ENCODE measurements at regions not wholly inside any gene's neighbourhood (a gene's known extent, or its start where the extent isn't known, plus 50 kb on each side); places are given as distances from the start of the nearest gene placed in this dataset.

DNA sequence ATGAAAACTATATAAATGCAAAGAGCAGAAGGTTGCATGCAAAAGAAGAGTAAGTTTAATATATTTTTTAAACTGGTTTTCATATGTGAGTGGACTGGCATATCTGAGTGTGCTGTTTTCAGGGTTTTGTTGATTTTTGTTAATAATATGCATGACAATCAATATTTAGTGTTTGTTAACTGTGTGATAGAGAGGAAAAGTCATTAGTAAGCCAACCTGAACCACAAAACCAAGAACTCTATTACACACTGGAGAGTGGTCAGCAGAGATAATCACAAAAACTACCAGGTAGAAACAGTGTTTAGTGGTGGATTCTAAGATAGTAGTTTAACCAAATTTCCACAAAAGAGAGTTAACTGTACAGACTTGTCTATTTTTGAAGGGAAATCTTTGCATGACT is 396.9 kb downstream of the GASK1B start:
- H3K4me1 ChIP-seq (ENCODE audit: control extremely low read depth in 1 of 4, control insufficient read depth in 4 of 4, insufficient read depth in 4 of 4, low read length in 3 of 4), result no peaks in the 10 kb centered on the region
- no peaks in the 10 kb centered on the region for H3K27me3 ChIP-seq (replicated peaks in 2 of 5; ENCODE audit: control insufficient read depth in 4 of 5, insufficient read depth in 5 of 5, low read length in 4 of 5)
- H3K9me3 ChIP-seq (ENCODE audit: control extremely low read depth in 1 of 5, control insufficient read depth in 4 of 5, insufficient read depth in 2 of 5, low read depth in 1 of 5, low read length in 4 of 5), result no peaks in the 10 kb centered on the region
- CTCF ChIA-PET, result no interaction called here
- POLR2A ChIA-PET, result no interaction called here
- H3K4me3 ChIP-seq (ENCODE audit: control insufficient read depth in 1 of 7, extremely low read depth in 1 of 7, insufficient read depth in 4 of 7, low read depth in 2 of 7, low read length in 6 of 7), result no peak overlapping the region
- H3K36me3 ChIP-seq (ENCODE audit: control insufficient read depth in 4 of 4, insufficient read depth in 4 of 4, low read length in 3 of 4), result no peaks in the 10 kb centered on the region
- H3K27ac ChIP-seq (ENCODE audit: insufficient read depth in 1 of 2, low read depth in 1 of 2, low read length in 2 of 2, poor library complexity in 1 of 2, severe bottlenecking in 2 of 2), result no peak overlapping the region
- no peak for DNase-seq

DNA sequence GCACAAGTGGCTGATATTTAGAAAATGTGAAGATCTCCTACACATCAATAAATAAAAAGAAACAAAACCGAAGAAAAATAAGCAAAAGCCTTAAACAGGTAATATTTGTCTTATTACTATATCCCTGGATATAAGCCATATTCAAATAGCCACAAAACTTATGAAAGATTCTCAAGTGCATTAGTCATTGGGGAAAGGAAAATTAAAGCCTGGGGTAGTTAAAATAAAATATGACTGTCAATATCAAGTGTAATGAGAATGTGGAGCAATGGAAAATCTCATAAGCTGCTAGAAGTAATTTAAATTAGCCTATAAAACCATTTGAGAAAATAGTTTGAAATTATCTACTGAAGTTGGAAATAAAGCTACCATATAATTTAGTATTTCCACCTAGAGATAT is 399.9 kb downstream of the GASK1B start:
- H3K9me3 ChIP-seq (ENCODE audit: control extremely low read depth in 1 of 5, control insufficient read depth in 4 of 5, insufficient read depth in 2 of 5, low read depth in 1 of 5, low read length in 4 of 5), result no peaks in the 10 kb centered on the region
- no peak overlapping the region for H3K27ac ChIP-seq (ENCODE audit: insufficient read depth in 1 of 2, low read depth in 1 of 2, low read length in 2 of 2, poor library complexity in 1 of 2, severe bottlenecking in 2 of 2)
- H3K27me3 ChIP-seq (replicated peaks in 2 of 5; ENCODE audit: control insufficient read depth in 4 of 5, insufficient read depth in 5 of 5, low read length in 4 of 5), result no peaks in the 10 kb centered on the region
- no peaks in the 10 kb centered on the region for H3K4me1 ChIP-seq (ENCODE audit: control extremely low read depth in 1 of 4, control insufficient read depth in 4 of 4, insufficient read depth in 4 of 4, low read length in 3 of 4)
- H3K36me3 ChIP-seq (ENCODE audit: control insufficient read depth in 4 of 4, insufficient read depth in 4 of 4, low read length in 3 of 4), result no peaks in the 10 kb centered on the region
- DNase-seq, result no peak
- CTCF ChIA-PET, result no interaction called here
- POLR2A ChIA-PET, result no interaction called here
- H3K4me3 ChIP-seq (ENCODE audit: control insufficient read depth in 1 of 7, extremely low read depth in 1 of 7, insufficient read depth in 4 of 7, low read depth in 2 of 7, low read length in 6 of 7), result no peak overlapping the region
- WGBS (ENCODE audit: insufficient coverage), result no CpG with 5 or more reads among the region's 1 CpG

DNA sequence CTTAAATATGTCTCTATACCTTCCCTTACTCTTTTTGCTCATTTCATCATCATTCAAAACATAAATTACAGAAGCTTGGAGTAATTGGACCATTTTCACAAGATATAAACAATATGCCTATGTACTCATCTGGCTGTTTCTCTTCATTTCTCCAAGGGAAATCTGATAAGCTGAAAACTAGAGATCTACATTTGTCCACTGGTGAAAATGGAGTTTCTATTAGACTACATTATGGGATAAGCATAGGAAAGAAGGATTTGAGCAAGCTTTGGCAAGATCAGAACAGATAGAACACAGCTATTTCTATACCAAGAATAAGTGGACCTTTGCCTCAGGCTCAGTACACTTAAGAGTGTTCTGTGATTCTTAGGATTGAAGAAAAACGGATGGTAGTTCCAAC is 404.4 kb downstream of the GASK1B start:
- DNase-seq, result no peak
- ChIA-PET CTCF (no interaction called here), POLR2A (no interaction called here)
- no CpG with 5 or more reads among the region's 1 CpG for WGBS (ENCODE audit: insufficient coverage)
- Histone ChIP-seq H3K9me3 (ENCODE audit: control extremely low read depth in 1 of 5, control insufficient read depth in 4 of 5, insufficient read depth in 2 of 5, low read depth in 1 of 5, low read length in 4 of 5) (no peaks in the 10 kb centered on the region), H3K4me3 (ENCODE audit: control insufficient read depth in 1 of 7, extremely low read depth in 1 of 7, insufficient read depth in 4 of 7, low read depth in 2 of 7, low read length in 6 of 7) (no peak overlapping the region), H3K4me1 (ENCODE audit: control extremely low read depth in 1 of 4, control insufficient read depth in 4 of 4, insufficient read depth in 4 of 4, low read length in 3 of 4) (no peaks in the 10 kb centered on the region), H3K27ac (ENCODE audit: insufficient read depth in 1 of 2, low read depth in 1 of 2, low read length in 2 of 2, poor library complexity in 1 of 2, severe bottlenecking in 2 of 2) (no peak overlapping the region), H3K27me3 (replicated peaks in 2 of 5; ENCODE audit: control insufficient read depth in 4 of 5, insufficient read depth in 5 of 5, low read length in 4 of 5) (no peaks in the 10 kb centered on the region), H3K36me3 (ENCODE audit: control insufficient read depth in 4 of 4, insufficient read depth in 4 of 4, low read length in 3 of 4) (no peaks in the 10 kb centered on the region)

DNA sequence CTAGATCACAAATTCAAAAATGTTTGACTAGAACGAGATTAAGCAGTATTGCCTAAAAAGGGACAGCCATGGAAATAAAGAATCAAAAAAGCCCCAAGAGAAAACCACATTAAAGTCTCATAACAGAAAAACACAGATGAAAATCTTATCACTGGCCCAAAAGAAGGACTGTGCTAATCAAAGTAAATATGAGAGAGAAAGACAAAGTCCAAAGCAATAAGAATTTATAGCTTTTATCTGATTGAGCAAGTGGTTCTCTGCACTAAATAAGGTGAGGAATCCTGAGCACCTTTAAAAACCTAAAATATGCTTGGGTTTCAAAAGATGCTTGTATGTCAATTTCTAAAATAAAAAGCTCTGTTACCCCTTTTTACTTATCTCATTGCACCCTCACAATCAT is 409.3 kb downstream of the GASK1B start:
- H3K4me1 ChIP-seq (ENCODE audit: control extremely low read depth in 1 of 4, control insufficient read depth in 4 of 4, insufficient read depth in 4 of 4, low read length in 3 of 4), result no peaks in the 10 kb centered on the region
- no peak overlapping the region for H3K4me3 ChIP-seq (ENCODE audit: control insufficient read depth in 1 of 7, extremely low read depth in 1 of 7, insufficient read depth in 4 of 7, low read depth in 2 of 7, low read length in 6 of 7)
- no peaks in the 10 kb centered on the region for H3K9me3 ChIP-seq (ENCODE audit: control extremely low read depth in 1 of 5, control insufficient read depth in 4 of 5, insufficient read depth in 2 of 5, low read depth in 1 of 5, low read length in 4 of 5)
- POLR2A ChIA-PET, result no interaction called here
- WGBS (ENCODE audit: insufficient coverage), result no CpG with 5 or more reads among the region's 1 CpG
- no peaks in the 10 kb centered on the region for H3K36me3 ChIP-seq (ENCODE audit: control insufficient read depth in 4 of 4, insufficient read depth in 4 of 4, low read length in 3 of 4)
- H3K27ac ChIP-seq (ENCODE audit: insufficient read depth in 1 of 2, low read depth in 1 of 2, low read length in 2 of 2, poor library complexity in 1 of 2, severe bottlenecking in 2 of 2), result no peak overlapping the region
- DNase-seq, result no peak
- CTCF ChIA-PET, result no interaction called here
- H3K27me3 ChIP-seq (replicated peaks in 2 of 5; ENCODE audit: control insufficient read depth in 4 of 5, insufficient read depth in 5 of 5, low read length in 4 of 5), result no peaks in the 10 kb centered on the region

DNA sequence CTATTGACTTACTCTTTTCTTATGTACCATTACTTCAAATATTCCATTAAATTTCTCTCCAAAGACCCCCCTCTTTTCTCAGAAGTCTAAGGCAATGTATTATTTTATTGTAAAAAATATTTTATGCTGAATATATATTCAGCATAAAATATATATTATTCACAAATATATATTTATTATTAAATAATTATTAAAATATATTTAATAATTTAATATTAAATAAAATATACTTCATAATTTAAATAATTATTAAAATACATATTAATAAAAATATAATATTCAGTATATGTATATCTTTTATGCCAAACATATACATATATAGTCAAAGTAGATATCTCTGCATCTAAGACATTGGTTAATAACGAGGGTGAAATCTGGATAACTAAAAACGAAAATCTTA is 418.4 kb downstream of the GASK1B start:
- Histone ChIP-seq H3K4me3 (ENCODE audit: control insufficient read depth in 1 of 7, extremely low read depth in 1 of 7, insufficient read depth in 4 of 7, low read depth in 2 of 7, low read length in 6 of 7) (no peak overlapping the region), H3K27me3 (replicated peaks in 2 of 5; ENCODE audit: control insufficient read depth in 4 of 5, insufficient read depth in 5 of 5, low read length in 4 of 5) (no peaks in the 10 kb centered on the region), H3K27ac (ENCODE audit: insufficient read depth in 1 of 2, low read depth in 1 of 2, low read length in 2 of 2, poor library complexity in 1 of 2, severe bottlenecking in 2 of 2) (no peak overlapping the region), H3K9me3 (ENCODE audit: control extremely low read depth in 1 of 5, control insufficient read depth in 4 of 5, insufficient read depth in 2 of 5, low read depth in 1 of 5, low read length in 4 of 5) (no peaks in the 10 kb centered on the region), H3K4me1 (ENCODE audit: control extremely low read depth in 1 of 4, control insufficient read depth in 4 of 4, insufficient read depth in 4 of 4, low read length in 3 of 4) (no peaks in the 10 kb centered on the region), H3K36me3 (ENCODE audit: control insufficient read depth in 4 of 4, insufficient read depth in 4 of 4, low read length in 3 of 4) (no peaks in the 10 kb centered on the region)
- no peak for DNase-seq
- ChIA-PET CTCF (interaction anchor here (0.7 kb wide), 1 partner anchor 27 kb away, joined by 3 read pairs; no protein-coding TSS in a partner anchor), POLR2A (no interaction called here)
- WGBS (ENCODE audit: insufficient coverage), result no CpG with 5 or more reads among the region's 2 CpGs

DNA sequence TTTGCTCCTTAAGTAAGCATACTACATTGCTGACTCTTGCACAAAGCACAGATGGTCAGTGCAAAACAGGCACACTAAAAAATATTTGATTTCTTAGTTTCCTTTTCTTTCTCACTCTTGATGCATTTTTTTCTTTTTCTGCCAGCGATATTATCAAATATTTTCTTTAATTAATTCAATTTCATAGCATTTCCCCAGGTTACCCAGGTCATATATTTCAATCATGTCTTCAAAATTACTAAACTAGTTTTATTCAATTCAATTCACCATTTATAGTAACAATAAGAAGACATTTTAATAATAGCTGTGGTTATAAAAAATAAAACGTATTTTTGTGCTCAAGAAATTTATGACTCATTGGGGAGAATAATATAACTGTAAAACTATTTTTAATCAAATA is 421.2 kb downstream of the GASK1B start:
- Histone ChIP-seq H3K27me3 (replicated peaks in 2 of 5; ENCODE audit: control insufficient read depth in 4 of 5, insufficient read depth in 5 of 5, low read length in 4 of 5) (no peaks in the 10 kb centered on the region), H3K9me3 (ENCODE audit: control extremely low read depth in 1 of 5, control insufficient read depth in 4 of 5, insufficient read depth in 2 of 5, low read depth in 1 of 5, low read length in 4 of 5) (peaks cover 0 to 2% (median 0%) of the 10 kb centered on the region in 5 experiments), H3K4me3 (ENCODE audit: control insufficient read depth in 1 of 7, extremely low read depth in 1 of 7, insufficient read depth in 4 of 7, low read depth in 2 of 7, low read length in 6 of 7) (no peak overlapping the region), H3K36me3 (ENCODE audit: control insufficient read depth in 4 of 4, insufficient read depth in 4 of 4, low read length in 3 of 4) (no peaks in the 10 kb centered on the region), H3K27ac (ENCODE audit: insufficient read depth in 1 of 2, low read depth in 1 of 2, low read length in 2 of 2, poor library complexity in 1 of 2, severe bottlenecking in 2 of 2) (no peak overlapping the region), H3K4me1 (ENCODE audit: control extremely low read depth in 1 of 4, control insufficient read depth in 4 of 4, insufficient read depth in 4 of 4, low read length in 3 of 4) (no peaks in the 10 kb centered on the region)
- 67% methylated on average over 1 of the region's 2 CpGs for WGBS (ENCODE audit: insufficient coverage)
- DNase-seq, result no peak
- CTCF ChIA-PET, result no interaction called here
- POLR2A ChIA-PET, result no interaction called here

DNA sequence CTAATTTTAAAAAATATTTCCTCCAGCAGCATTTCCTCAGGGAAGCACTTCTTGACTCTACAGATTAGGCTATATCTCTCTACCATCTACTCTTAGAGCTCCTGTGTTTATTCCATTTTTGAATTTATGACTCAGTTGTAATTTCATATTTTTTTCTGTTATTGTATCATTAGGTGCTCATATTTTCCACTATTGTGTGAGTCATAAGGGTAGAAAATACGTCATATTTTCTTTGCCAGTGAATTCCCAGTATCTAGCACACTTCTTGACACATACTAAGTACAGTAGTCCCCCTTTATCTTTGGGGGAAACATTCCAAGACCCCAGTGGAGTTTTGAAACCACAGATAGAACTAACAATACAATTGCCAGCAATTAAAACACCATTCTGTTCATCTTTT is 431.2 kb downstream of the GASK1B start:
- H3K27ac ChIP-seq (ENCODE audit: insufficient read depth in 1 of 2, low read depth in 1 of 2, low read length in 2 of 2, poor library complexity in 1 of 2, severe bottlenecking in 2 of 2), result no peak overlapping the region
- WGBS (ENCODE audit: insufficient coverage), result 88% methylated on average over 1 of the region's 1 CpG
- H3K36me3 ChIP-seq (ENCODE audit: control insufficient read depth in 4 of 4, insufficient read depth in 4 of 4, low read length in 3 of 4), result no peaks in the 10 kb centered on the region
- ChIA-PET POLR2A (no interaction called here), CTCF (no interaction called here)
- no peaks in the 10 kb centered on the region for H3K27me3 ChIP-seq (replicated peaks in 2 of 5; ENCODE audit: control insufficient read depth in 4 of 5, insufficient read depth in 5 of 5, low read length in 4 of 5)
- H3K4me3 ChIP-seq (ENCODE audit: control insufficient read depth in 1 of 7, extremely low read depth in 1 of 7, insufficient read depth in 4 of 7, low read depth in 2 of 7, low read length in 6 of 7), result no peak overlapping the region
- no peaks in the 10 kb centered on the region for H3K4me1 ChIP-seq (ENCODE audit: control extremely low read depth in 1 of 4, control insufficient read depth in 4 of 4, insufficient read depth in 4 of 4, low read length in 3 of 4)
- no peak for DNase-seq
- peaks cover 0 to 4% (median 0%) of the 10 kb centered on the region in 5 experiments for H3K9me3 ChIP-seq (ENCODE audit: control extremely low read depth in 1 of 5, control insufficient read depth in 4 of 5, insufficient read depth in 2 of 5, low read depth in 1 of 5, low read length in 4 of 5)

DNA sequence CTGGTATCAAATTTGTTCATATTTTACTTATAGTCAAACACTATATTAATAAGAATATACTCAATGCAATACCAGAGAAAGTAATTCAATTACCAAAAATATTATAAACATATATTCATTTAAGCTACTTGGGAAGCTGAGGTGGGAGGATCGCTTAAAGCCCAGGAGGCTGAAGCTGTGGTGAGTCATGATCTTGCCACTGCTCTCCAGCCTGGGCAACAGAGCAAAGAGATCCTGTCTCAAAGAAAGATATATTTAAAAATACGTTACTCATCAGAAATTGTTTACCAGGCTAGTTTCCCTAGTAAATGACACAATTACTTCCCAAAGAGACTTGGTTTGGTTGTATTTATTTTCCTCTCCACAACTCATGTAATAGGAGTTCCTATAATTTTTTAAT is 433.6 kb downstream of the GASK1B start:
- no peak for DNase-seq
- Histone ChIP-seq H3K4me1 (ENCODE audit: control extremely low read depth in 1 of 4, control insufficient read depth in 4 of 4, insufficient read depth in 4 of 4, low read length in 3 of 4) (no peaks in the 10 kb centered on the region), H3K27ac (ENCODE audit: insufficient read depth in 1 of 2, low read depth in 1 of 2, low read length in 2 of 2, poor library complexity in 1 of 2, severe bottlenecking in 2 of 2) (no peak overlapping the region), H3K9me3 (ENCODE audit: control extremely low read depth in 1 of 5, control insufficient read depth in 4 of 5, insufficient read depth in 2 of 5, low read depth in 1 of 5, low read length in 4 of 5) (peaks cover 0 to 1% (median 0%) of the 10 kb centered on the region in 5 experiments), H3K27me3 (replicated peaks in 2 of 5; ENCODE audit: control insufficient read depth in 4 of 5, insufficient read depth in 5 of 5, low read length in 4 of 5) (no peaks in the 10 kb centered on the region), H3K4me3 (ENCODE audit: control insufficient read depth in 1 of 7, extremely low read depth in 1 of 7, insufficient read depth in 4 of 7, low read depth in 2 of 7, low read length in 6 of 7) (no peak overlapping the region), H3K36me3 (ENCODE audit: control insufficient read depth in 4 of 4, insufficient read depth in 4 of 4, low read length in 3 of 4) (no peaks in the 10 kb centered on the region)
- CTCF ChIA-PET, result no interaction called here
- WGBS (ENCODE audit: insufficient coverage), result 100% methylated on average over 1 of the region's 2 CpGs
- POLR2A ChIA-PET, result no interaction called here

Data from common myeloid progenitor, CD34-positive (primary cell).